ENCODE measurements at regions not wholly inside any gene's neighbourhood (a gene's known extent, or its start where the extent isn't known, plus 50 kb on each side); places are given as distances from the start of the nearest gene placed in this dataset.

- TF ChIP-seq SMC3 (IDR thresholded peaks at IDR 0.05) (no peak), NR3C1 (IDR thresholded peaks at IDR 0.05) (no peak), NPAS2 (CRISPR knock-in tag; IDR thresholded peaks at IDR 0.05; ENCODE audit: borderline replicate concordance) (no peak), CBX2 (IDR thresholded peaks at IDR 0.05; ENCODE audit: borderline replicate concordance, low read depth) (no peak), ZC3H11A (IDR thresholded peaks at IDR 0.05) (no peak), FOSB (CRISPR knock-in tag; IDR thresholded peaks at IDR 0.05) (no peak), NFE2L2 (conservative IDR thresholded peaks at IDR 0.05; ENCODE audit: low read length) (no peak)
- Histone ChIP-seq H3K4me3 (no peak overlapping the region), H3K4me2 (no peak overlapping the region), H3K4me1 (no peaks in the 10 kb centered on the region), H3K27ac (no peak overlapping the region), H3K9me3 (no peaks in the 10 kb centered on the region)
- FAIRE-seq = no peak
- POLR2A ChIA-PET = no interaction called here
- CTCF ChIA-PET = no interaction called here
- no peak for ATAC-seq
- no peak for DNase-seq (ENCODE audit: low read depth in 1 of 2, low spot score in 1 of 2)
Observed at GRCh38 chrX:109925656-109926055, 77.3 kb upstream of the TMEM164 start.

GRCh38 chrX:109926118-109926517 lies 76.8 kb upstream of the TMEM164 start:
- ATAC-seq = no peak
- 84% methylated on average over 5 of the region's 5 CpGs for WGBS (ENCODE audit: missing lambda C conversion rate)
- Histone ChIP-seq H3K27ac (no peak overlapping the region), H3K4me3 (no peak overlapping the region), H3K9me3 (no peaks in the 10 kb centered on the region), H3K4me1 (no peaks in the 10 kb centered on the region), H3K4me2 (no peak overlapping the region)
- CTCF ChIA-PET = no interaction called here
- TF ChIP-seq PHF8 (IDR thresholded peaks at IDR 0.05; ENCODE audit: borderline replicate concordance, low read depth) (no peak), ELK1 (IDR thresholded peaks at IDR 0.05; ENCODE audit: low read depth, low read length) (no peak), ZC3H11A (IDR thresholded peaks at IDR 0.05) (no peak), CHD4 (IDR thresholded peaks at IDR 0.05; ENCODE audit: borderline replicate concordance) (no peak), MAZ (IDR thresholded peaks at IDR 0.05; ENCODE audit: borderline replicate concordance, low read depth, low read length) (no peak)
- DNase-seq (ENCODE audit: low read depth in 1 of 2, low spot score in 1 of 2) = no peak
- FAIRE-seq = no peak
- POLR2A ChIA-PET = no interaction called here

GRCh38 chrX:109926743-109927662 lies 75.9 kb upstream of the TMEM164 start:
- Histone ChIP-seq H3K4me2 (no peak overlapping the region), H3K9me3 (no peaks in the 10 kb centered on the region), H3K4me1 (no peaks in the 10 kb centered on the region), H3K27ac (no peak overlapping the region), H3K4me3 (no peak overlapping the region)
- 83% methylated on average over 5 of the region's 5 CpGs for WGBS (ENCODE audit: missing lambda C conversion rate)
- ATAC-seq (no peak), FAIRE-seq (no peak), DNase-seq (ENCODE audit: low read depth in 1 of 2, low spot score in 1 of 2) (no peak)
- POLR2A ChIA-PET = no interaction called here
- CTCF ChIA-PET = interaction anchor here (1.2 kb wide), 1 partner anchor 16 kb away, joined by 5 read pairs; no protein-coding TSS in a partner anchor
- TF ChIP-seq GATA3 (IDR thresholded peaks at IDR 0.05; ENCODE audit: borderline replicate concordance) = no peak
- no peak for TF ChIP-seq BCL3 (IDR thresholded peaks at IDR 0.05)
- TF ChIP-seq MAZ (IDR thresholded peaks at IDR 0.05; ENCODE audit: borderline replicate concordance, low read depth, low read length) = no peak
- no peak for TF ChIP-seq CEBPB (IDR thresholded peaks at IDR 0.05)
- no peak for TF ChIP-seq RFX5 (IDR thresholded peaks at IDR 0.05)
- TF ChIP-seq CTCF (IDR thresholded peaks at IDR 0.05) = no peak
- no peak for TF ChIP-seq ATOH8 (CRISPR knock-in tag; IDR thresholded peaks at IDR 0.05; ENCODE audit: low read depth)
- no peak for TF ChIP-seq HMGXB4 (CRISPR knock-in tag; IDR thresholded peaks at IDR 0.05; ENCODE audit: borderline replicate concordance)
- no peak for TF ChIP-seq HES2 (IDR thresholded peaks at IDR 0.05)
- no peak for TF ChIP-seq ZFP36 (IDR thresholded peaks at IDR 0.05; ENCODE audit: borderline replicate concordance, partially characterized antibody)
- no peak for TF ChIP-seq PBX3 (IDR thresholded peaks at IDR 0.05)
- TF ChIP-seq ESRRA (IDR thresholded peaks at IDR 0.05; ENCODE audit: borderline replicate concordance, low read length) = no peak
- no peak for TF ChIP-seq JUN (IDR thresholded peaks at IDR 0.05)
- TF ChIP-seq KDM5A (IDR thresholded peaks at IDR 0.05) = no peak
- no peak for TF ChIP-seq NFE2L2 (conservative IDR thresholded peaks at IDR 0.05; ENCODE audit: low read length)
- TF ChIP-seq ZSCAN20 (CRISPR knock-in tag; IDR thresholded peaks at IDR 0.05) = no peak
